BJ (cell line): ENCODE measurements at regions not wholly inside any gene's neighbourhood (a gene's known extent, or its start where the extent isn't known, plus 50 kb on each side); places are given as distances from the start of the nearest gene placed in this dataset.
"Not testable (repeated sequence)": the region's sequence is repeated elsewhere in the genome, so short reads cannot be mapped to it uniquely, and the experiment has no call there.

Experiments used
- CTCF ChIA-PET: fragments of 350-600 bp; formaldehyde crosslinking; extraction: SDS; loops from one replicate; lab custom pipeline; 2021; ENCODE audit warnings: antibody characterized with exemption, inconsistent platforms; lab: Yijun Ruan, JAX
- POLR2A ChIA-PET: fragments of 300-600 bp; sonication (Branson Sonifier 250); formaldehyde crosslinking; extraction: SDS; loops from one replicate; lab custom pipeline; 2021; ENCODE audit warnings: antibody characterized with exemption; lab: Charles Lee
- DNase-seq: peaks from one replicate; pipeline ENCODE4 v3.0.0-alpha.2; 2011; ENCODE audit warnings: low read depth
- H3K27me3 ChIP-seq: 2 replicates; pipeline ENCODE4 v1.6.0; 2011; ENCODE audit warnings: low read length; ENCODE audit not compliant: control insufficient read depth, insufficient read depth
- H3K36me3 ChIP-seq: 2 replicates; pipeline ENCODE4 v1.5.1; 2011; ENCODE audit warnings: low read length; ENCODE audit not compliant: control insufficient read depth, insufficient read depth
- H3K4me3 ChIP-seq: 2 replicates; pipeline ENCODE4 v1.5.1; 2011; ENCODE audit warnings: low read depth, mild to moderate bottlenecking, control low read depth, low read length
- TF ChIP-seq, protein P1 (sequence below): IDR thresholded peaks from 2 replicates; pipeline ENCODE4 v1.5.1; 2011; ENCODE audit warnings: low read depth, mild to moderate bottlenecking, control low read depth, inconsistent platforms, low read length, moderate library complexity; ENCODE audit not compliant: insufficient read depth

DNA sequence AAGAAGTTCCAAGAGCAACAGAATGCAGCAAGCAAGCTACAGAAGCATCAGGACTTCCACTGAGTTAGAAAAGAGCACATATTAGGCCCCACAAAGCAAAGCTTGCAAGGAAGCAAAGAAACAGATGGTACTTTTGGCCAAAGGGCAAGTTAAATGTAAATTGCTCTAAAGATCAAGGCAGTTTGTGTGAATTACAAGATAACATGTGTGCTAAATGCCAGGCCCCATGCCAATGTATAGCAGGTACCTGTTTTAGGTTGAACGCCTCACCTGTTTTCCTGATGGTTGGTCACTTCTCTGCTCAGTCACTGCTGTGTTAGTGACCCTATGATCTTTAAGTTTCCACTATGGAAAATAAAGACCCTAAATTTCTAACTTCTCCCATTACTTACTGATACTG is 606.5 kb upstream of the GYPC start:
- TF ChIP-seq, protein P1, sequence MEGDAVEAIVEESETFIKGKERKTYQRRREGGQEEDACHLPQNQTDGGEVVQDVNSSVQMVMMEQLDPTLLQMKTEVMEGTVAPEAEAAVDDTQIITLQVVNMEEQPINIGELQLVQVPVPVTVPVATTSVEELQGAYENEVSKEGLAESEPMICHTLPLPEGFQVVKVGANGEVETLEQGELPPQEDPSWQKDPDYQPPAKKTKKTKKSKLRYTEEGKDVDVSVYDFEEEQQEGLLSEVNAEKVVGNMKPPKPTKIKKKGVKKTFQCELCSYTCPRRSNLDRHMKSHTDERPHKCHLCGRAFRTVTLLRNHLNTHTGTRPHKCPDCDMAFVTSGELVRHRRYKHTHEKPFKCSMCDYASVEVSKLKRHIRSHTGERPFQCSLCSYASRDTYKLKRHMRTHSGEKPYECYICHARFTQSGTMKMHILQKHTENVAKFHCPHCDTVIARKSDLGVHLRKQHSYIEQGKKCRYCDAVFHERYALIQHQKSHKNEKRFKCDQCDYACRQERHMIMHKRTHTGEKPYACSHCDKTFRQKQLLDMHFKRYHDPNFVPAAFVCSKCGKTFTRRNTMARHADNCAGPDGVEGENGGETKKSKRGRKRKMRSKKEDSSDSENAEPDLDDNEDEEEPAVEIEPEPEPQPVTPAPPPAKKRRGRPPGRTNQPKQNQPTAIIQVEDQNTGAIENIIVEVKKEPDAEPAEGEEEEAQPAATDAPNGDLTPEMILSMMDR: no peak
- Histone ChIP-seq H3K36me3 (no peaks in the 10 kb centered on the region), H3K27me3 (no peaks in the 10 kb centered on the region), H3K4me3 (no peak overlapping the region)
- ChIA-PET POLR2A (no interaction called here), CTCF (no interaction called here)
- no peak for DNase-seq

DNA sequence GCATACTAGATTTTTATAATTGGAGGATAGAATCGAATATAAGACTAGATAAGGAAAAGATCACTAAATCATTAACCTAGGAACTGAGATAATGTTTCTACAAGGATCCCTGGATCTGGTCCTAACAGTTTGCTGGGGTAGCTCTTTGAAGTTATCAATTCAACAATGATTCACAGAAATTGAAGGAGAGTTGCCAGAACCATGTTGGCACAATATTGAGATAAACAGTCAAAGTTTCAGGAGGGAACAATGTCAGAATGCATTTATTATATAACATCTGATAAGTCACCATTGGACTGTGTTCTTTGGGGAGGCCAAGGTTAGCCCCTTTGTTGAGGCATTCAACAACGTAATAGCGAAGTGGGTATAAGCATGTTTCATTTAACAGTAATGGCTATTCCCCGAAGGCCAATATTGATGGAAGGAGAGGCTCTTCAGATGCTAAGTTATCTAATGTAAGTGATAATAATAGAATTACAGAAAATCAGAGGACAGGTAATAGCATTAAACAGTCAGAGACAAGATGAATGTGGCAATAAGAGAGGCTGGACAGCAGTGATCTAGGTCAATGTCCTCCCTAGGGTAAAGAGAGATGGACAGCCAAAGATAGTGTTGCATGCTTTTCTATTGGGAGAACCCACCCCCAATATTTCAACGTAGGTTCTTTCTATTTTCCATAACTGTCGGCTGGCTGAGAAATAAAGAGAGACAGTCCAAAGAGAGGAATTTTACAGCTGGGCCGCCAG is 604.8 kb upstream of the GYPC start:
- DNase-seq: no peak
- no peaks in the 10 kb centered on the region for H3K27me3 ChIP-seq
- POLR2A ChIA-PET: no interaction called here
- TF ChIP-seq, protein P1: no peak
- CTCF ChIA-PET: no interaction called here
- no peaks in the 10 kb centered on the region for H3K36me3 ChIP-seq
- H3K4me3 ChIP-seq: no peak overlapping the region

DNA sequence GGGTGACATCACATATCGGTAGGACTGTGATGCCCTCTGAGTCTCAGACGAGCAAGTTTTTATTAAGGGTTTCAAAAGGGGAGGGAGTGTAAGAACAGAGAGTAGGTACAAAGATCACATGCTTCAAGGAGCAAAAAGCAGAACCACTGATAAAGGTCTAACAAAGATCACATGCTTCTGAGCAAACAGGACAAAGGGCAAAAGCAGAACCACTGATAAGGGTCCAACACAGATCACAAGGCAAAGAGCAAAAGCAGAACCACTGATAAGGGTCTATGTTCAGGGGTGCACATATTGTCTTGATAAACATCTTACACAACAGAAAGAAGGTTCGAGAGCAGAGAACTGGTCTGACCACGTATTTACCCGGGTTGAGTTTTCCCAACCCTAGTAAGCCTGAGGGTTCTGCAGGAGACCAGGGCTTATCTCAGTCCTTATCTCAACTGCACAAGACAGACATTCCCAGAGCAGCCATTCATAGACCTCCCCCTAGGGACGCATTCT is 604.2 kb upstream of the GYPC start:
- H3K36me3 ChIP-seq, H3K27me3 ChIP-seq, H3K4me3 ChIP-seq, POLR2A ChIA-PET, CTCF ChIA-PET, DNase-seq: not testable (repeated sequence)

DNA sequence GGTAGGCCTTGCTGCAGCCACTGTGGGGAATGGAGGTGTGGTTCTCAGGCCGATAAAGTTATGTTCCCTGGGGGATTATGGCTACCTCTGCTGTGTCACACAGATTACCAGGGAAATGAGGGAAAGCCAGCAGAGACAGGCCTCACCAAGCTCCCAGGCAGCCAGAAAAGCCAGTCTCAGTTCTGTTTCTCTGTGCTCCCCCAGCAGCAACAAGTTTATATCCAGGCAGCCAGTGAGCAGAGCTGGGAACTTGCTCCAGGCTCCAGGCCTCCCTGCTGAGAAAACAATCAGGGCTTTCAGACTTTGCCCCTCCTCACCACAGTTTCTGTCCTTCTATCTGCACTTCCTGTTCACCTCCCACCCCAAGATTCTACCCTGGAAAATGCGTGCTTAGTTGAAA is 596.6 kb upstream of the GYPC start:
- TF ChIP-seq, protein P1: no peak
- ChIA-PET POLR2A (no interaction called here), CTCF (interaction anchor here (0.6 kb wide), 2 partner anchors 147 to 237 kb away, joined by 3 to 4 read pairs; no protein-coding TSS in a partner anchor)
- H3K4me3 ChIP-seq: no peak overlapping the region
- no peaks in the 10 kb centered on the region for H3K36me3 ChIP-seq
- H3K27me3 ChIP-seq: no peaks in the 10 kb centered on the region
- DNase-seq: no peak

DNA sequence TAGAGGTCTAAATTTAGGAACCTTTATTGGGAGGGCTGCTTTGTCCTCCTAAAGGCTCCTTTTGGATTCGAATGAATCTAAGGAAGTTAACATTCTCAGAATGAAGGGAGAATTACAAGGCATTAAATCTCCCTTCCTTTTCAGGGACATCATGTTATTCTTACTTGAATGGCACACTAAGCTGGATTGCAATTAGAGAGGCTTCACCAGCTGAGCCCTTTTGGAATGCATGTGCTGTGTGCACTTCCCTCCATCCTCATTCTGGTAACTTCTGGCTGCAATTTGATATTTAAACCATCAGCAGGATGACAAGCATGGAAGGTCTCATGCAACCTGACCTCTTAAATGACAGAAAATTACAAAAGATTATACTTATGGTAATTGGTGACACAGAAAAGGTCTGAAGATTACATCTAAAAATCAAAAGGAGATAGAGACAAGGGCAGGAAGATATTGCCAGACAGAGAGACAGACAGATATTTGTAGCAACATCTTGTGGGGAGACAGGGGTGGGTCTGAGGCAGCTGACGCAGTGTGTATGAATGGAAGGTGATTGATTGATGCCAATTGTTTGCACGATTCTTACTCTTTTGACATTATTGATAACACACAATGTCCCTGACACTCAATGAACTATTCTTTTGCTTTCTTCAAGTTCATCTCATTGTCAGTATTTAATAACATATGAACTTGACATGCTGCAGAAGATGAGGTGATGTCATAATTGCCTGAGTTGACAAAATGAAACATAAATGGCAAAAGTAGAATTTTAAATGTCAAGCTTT is 570.8 kb upstream of the GYPC start:
- TF ChIP-seq, protein P1: no peak
- H3K4me3 ChIP-seq: no peak overlapping the region
- no peak for DNase-seq
- no peaks in the 10 kb centered on the region for H3K36me3 ChIP-seq
- H3K27me3 ChIP-seq: no peaks in the 10 kb centered on the region
- ChIA-PET CTCF (no interaction called here), POLR2A (no interaction called here)
